Testis (tissue), 2 donors: ENCODE measurements at regions not wholly inside any gene's neighbourhood (a gene's known extent, or its start where the extent isn't known, plus 50 kb on each side); places are given as distances from the start of the nearest gene placed in this dataset.
"Not testable (repeated sequence)": the region's sequence is repeated elsewhere in the genome, so short reads cannot be mapped to it uniquely, and the experiment has no call there.

Source experiments
- DNase-seq: peaks from one replicate; pipeline ENCODE4 v3.0.0-alpha.2; 2019
- H3K27ac ChIP-seq, 2 donors: fragments of 200-600 bp; sonication (generic); one replicate each; pipeline ENCODE4 v1.5.1; 2019
- H3K27me3 ChIP-seq: fragments of 200-600 bp; sonication (generic); one replicate; pipeline ENCODE4 v1.5.1; 2019
- H3K36me3 ChIP-seq: fragments of 200-600 bp; sonication (generic); one replicate; pipeline ENCODE4 v1.5.1; 2017; ENCODE audit warnings: low read depth; ENCODE audit errors: missing control alignments
- H3K4me1 ChIP-seq: fragments of 200-600 bp; sonication (generic); one replicate; pipeline ENCODE4 v1.5.1; 2019
- H3K4me3 ChIP-seq, 2 donors: fragments of 200-600 bp; sonication (generic); one replicate each; pipeline ENCODE4 v1.5.1; 2017 to 2019
- H3K9me3 ChIP-seq: fragments of 200-600 bp; sonication (generic); one replicate; pipeline ENCODE4 v1.5.1; 2017
- POLR2A ChIP-seq: fragments of 450-650 bp; IDR thresholded peaks from one replicate; pipeline ENCODE4 v1.6.1; 2017; ENCODE audit warnings: antibody characterized with exemption, mild to moderate bottlenecking, moderate library complexity
- WGBS, 2 donors: methylation state at CpG; one replicate each; pipeline ENCODE4 v1.1.5; 2018; 5-methylcytosine and 5-hydroxymethylcytosine counted together
- intact Hi-C: fragments of 100-400 bp; cut with DNase I; formaldehyde crosslinking; loops from one replicate; pipeline ENCODE4 v1.15.1; 2023; ENCODE audit warnings: low total_unique reads
- TF ChIP-seq, protein P1 (sequence below), 3 experiments: fragments of 450-650 bp in 2 of 3; fragments of 200-600 bp in 1 of 3; sonication (generic) in 1 of 3; IDR thresholded peaks; one replicate each; pipeline ENCODE4 v1.5.1; 2016 to 2019; ENCODE audit warnings: antibody characterized with exemption in 3 of 3, mild to moderate bottlenecking in 2 of 3, moderate library complexity in 1 of 3

- H3K4me3 ChIP-seq, H3K4me1 ChIP-seq, H3K27me3 ChIP-seq, H3K36me3 ChIP-seq, H3K9me3 ChIP-seq, DNase-seq, intact Hi-C loops, H3K27ac ChIP-seq: not testable (repeated sequence)
- WGBS, 2 donors, result 73 to 83% methylated on average over 5 of the region's 5 CpGs
Observed at GRCh38 chr4:86413426-86413825, 53.6 kb upstream of the MAPK10 start.

- H3K27me3 ChIP-seq, result no peaks in the 10 kb centered on the region
- WGBS, 2 donors, result 77 to 90% methylated on average over 2 of the region's 2 CpGs
- H3K9me3 ChIP-seq, result no peaks in the 10 kb centered on the region
- H3K4me3 ChIP-seq, result no peak overlapping the region
- no peak for DNase-seq
- intact Hi-C loops, result no loop called here
- no peaks in the 10 kb centered on the region for H3K36me3 ChIP-seq
- peaks cover 4% of the 10 kb centered on the region for H3K4me1 ChIP-seq
- H3K27ac ChIP-seq, result no peak overlapping the region
- TF ChIP-seq, protein P1, sequence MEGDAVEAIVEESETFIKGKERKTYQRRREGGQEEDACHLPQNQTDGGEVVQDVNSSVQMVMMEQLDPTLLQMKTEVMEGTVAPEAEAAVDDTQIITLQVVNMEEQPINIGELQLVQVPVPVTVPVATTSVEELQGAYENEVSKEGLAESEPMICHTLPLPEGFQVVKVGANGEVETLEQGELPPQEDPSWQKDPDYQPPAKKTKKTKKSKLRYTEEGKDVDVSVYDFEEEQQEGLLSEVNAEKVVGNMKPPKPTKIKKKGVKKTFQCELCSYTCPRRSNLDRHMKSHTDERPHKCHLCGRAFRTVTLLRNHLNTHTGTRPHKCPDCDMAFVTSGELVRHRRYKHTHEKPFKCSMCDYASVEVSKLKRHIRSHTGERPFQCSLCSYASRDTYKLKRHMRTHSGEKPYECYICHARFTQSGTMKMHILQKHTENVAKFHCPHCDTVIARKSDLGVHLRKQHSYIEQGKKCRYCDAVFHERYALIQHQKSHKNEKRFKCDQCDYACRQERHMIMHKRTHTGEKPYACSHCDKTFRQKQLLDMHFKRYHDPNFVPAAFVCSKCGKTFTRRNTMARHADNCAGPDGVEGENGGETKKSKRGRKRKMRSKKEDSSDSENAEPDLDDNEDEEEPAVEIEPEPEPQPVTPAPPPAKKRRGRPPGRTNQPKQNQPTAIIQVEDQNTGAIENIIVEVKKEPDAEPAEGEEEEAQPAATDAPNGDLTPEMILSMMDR (IDR thresholded peaks at IDR 0.05), result no peak
- TF ChIP-seq POLR2A, result no peak
Observed at GRCh38 chr4:86414686-86415085, 54.8 kb upstream of the MAPK10 start.

- H3K4me1 ChIP-seq, result peaks cover 4% of the 10 kb centered on the region
Observed at GRCh38 chr4:86416081-86416480, 56.2 kb upstream of the MAPK10 start.

DNA sequence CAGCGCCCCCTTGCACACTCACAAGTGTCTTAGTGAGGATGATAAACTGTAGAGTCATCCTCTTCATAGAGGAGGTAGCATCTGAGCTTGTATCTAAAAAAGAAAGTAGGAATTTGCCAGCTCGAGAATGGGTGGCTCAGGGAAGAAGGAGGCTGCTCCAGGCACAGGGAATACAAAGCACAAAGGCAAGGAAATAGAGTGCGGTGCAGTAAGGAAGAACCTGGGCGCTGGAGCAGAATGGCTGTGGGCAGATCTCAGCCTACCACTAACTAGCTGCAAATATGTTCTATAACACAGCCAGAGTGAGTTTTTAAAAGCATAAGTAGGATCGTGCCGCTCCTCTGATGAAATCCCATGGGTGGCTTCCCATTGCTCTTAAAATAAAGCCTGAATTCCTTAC lies 61.6 kb upstream of the MAPK10 start:
- H3K4me1 ChIP-seq, result peaks cover 4% of the 10 kb centered on the region
- H3K27ac ChIP-seq, result no peak overlapping the region
- TF ChIP-seq POLR2A, result no peak
- TF ChIP-seq, protein P1 (IDR thresholded peaks at IDR 0.05), result no peak
- H3K36me3 ChIP-seq, result no peaks in the 10 kb centered on the region
- H3K9me3 ChIP-seq, result no peaks in the 10 kb centered on the region
- H3K4me3 ChIP-seq, result no peak overlapping the region
- 88 to 89% methylated on average over 6 of the region's 6 CpGs for WGBS, 2 donors
- intact Hi-C loops, result no loop called here
- DNase-seq, result no peak
- H3K27me3 ChIP-seq, result no peaks in the 10 kb centered on the region

More at GRCh38 chr4:86416081-86416480, 56.2 kb upstream of the MAPK10 start:
- intact Hi-C loops, result no loop called here
- WGBS, 2 donors, result 88 to 93% methylated on average over 3 of the region's 3 CpGs
- no peak overlapping the region for H3K27ac ChIP-seq
- H3K27me3 ChIP-seq, result no peaks in the 10 kb centered on the region
- no peak overlapping the region for H3K4me3 ChIP-seq
- DNase-seq, result no peak
- TF ChIP-seq POLR2A, result no peak
- TF ChIP-seq, protein P1 (IDR thresholded peaks at IDR 0.05), result no peak
- H3K9me3 ChIP-seq, result no peaks in the 10 kb centered on the region
- no peaks in the 10 kb centered on the region for H3K36me3 ChIP-seq

GRCh38 chr4:86431543-86432116 lies 71.8 kb upstream of the MAPK10 start:
- no peak for DNase-seq
- TF ChIP-seq, protein P1 (IDR thresholded peaks at IDR 0.05), result no peak
- TF ChIP-seq POLR2A, result no peak
- H3K36me3 ChIP-seq, result no peaks in the 10 kb centered on the region
- no peak overlapping the region for H3K4me3 ChIP-seq
- no peaks in the 10 kb centered on the region for H3K4me1 ChIP-seq
- no peak overlapping the region for H3K27ac ChIP-seq
- H3K9me3 ChIP-seq, result no peaks in the 10 kb centered on the region
- WGBS, 2 donors, result 83 to 95% methylated on average over 6 of the region's 6 CpGs
- no peaks in the 10 kb centered on the region for H3K27me3 ChIP-seq
- intact Hi-C loops, result no loop called here
